Cortex of kidney (tissue), 1 donor: ENCODE measurements at regions not wholly inside any gene's neighbourhood (a gene's known extent, or its start where the extent isn't known, plus 50 kb on each side); places are given as distances from the start of the nearest gene placed in this dataset.

Source experiments
- DNase-seq: peaks from one replicate; lab custom pipeline; 2025; lab: John Stamatoyannopoulos, UW

GRCh38 chr14:76926521-76927251 is 100.5 kb downstream of the LRRC74A start:
- DNase-seq, result no peak

- DNase-seq, result no peak
These were observed 98.9 kb downstream of the LRRC74A start for GRCh38 chr14:76925097-76925441.

GRCh38 chr14:76924371-76925096 is 98.3 kb downstream of the LRRC74A start:
- DNase-seq, result no peak

GRCh38 chr14:76923431-76924370 is 97.5 kb downstream of the LRRC74A start:
- DNase-seq, result no peak

GRCh38 chr14:76922584-76922983 is 96.4 kb downstream of the LRRC74A start:
- no peak for DNase-seq

GRCh38 chr14:76922092-76922491 is 95.9 kb downstream of the LRRC74A start:
- DNase-seq, result no peak

GRCh38 chr14:76921088-76921399 is 94.8 kb downstream of the LRRC74A start:
- no peak for DNase-seq

GRCh38 chr14:76920331-76921087 is 94.3 kb downstream of the LRRC74A start:
- no peak for DNase-seq

- DNase-seq, result no peak
These were observed 93.5 kb downstream of the LRRC74A start for GRCh38 chr14:76919431-76920330.
